ENCODE measurements at regions not wholly inside any gene's neighbourhood (a gene's known extent, or its start where the extent isn't known, plus 50 kb on each side); places are given as distances from the start of the nearest gene placed in this dataset.

DNA sequence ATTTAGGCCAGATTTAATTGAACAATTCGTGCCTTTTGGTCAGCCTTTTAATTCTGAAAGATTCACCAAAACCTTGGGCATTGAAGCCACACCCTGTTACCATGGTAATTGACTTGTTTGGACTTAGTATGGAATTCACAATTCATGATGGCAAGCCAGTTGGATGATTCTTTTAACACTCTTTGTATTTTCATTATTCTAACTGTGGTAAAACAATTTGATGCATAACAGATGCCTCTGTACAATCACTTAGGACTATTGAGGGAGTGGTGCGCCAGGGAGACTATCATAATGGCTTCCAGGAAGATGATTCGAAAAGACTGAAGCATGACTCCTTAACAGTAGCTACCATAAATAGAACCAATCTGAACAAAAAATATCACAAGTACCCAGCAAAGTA is 381.1 kb upstream of the ADAMTS16 start:
- no peaks in the 10 kb centered on the region for H3K36me3 ChIP-seq (ENCODE audit: control insufficient read depth, insufficient read depth, low read length)
- BruUV-seq (replicated peaks) = no TSS peak
- no peak overlapping the region for H3K4me3 Mint-ChIP-seq (ENCODE audit: unreplicated experiment)
- peaks cover 4% of the 10 kb centered on the region for H3K27me3 Mint-ChIP-seq (ENCODE audit: insufficient read depth, unreplicated experiment)
- H3K36me3 Mint-ChIP-seq (ENCODE audit: insufficient read depth, unreplicated experiment) = no peaks in the 10 kb centered on the region
- no peak overlapping the region for H3K4me3 ChIP-seq (ENCODE audit: low read depth, low read length)
- ChIA-PET CTCF (no interaction called here), POLR2A (no interaction called here)
- DNase-seq = no peak
- no peaks in the 10 kb centered on the region for H3K4me1 ChIP-seq
- H3K9me3 Mint-ChIP-seq (ENCODE audit: unreplicated experiment) = no peaks in the 10 kb centered on the region
- no peak overlapping the region for H3K27ac Mint-ChIP-seq (ENCODE audit: unreplicated experiment)
- H3K9me3 ChIP-seq = no peaks in the 10 kb centered on the region
- no peaks in the 10 kb centered on the region for H3K4me1 Mint-ChIP-seq (ENCODE audit: low read depth, unreplicated experiment)
- TF ChIP-seq, protein P1, sequence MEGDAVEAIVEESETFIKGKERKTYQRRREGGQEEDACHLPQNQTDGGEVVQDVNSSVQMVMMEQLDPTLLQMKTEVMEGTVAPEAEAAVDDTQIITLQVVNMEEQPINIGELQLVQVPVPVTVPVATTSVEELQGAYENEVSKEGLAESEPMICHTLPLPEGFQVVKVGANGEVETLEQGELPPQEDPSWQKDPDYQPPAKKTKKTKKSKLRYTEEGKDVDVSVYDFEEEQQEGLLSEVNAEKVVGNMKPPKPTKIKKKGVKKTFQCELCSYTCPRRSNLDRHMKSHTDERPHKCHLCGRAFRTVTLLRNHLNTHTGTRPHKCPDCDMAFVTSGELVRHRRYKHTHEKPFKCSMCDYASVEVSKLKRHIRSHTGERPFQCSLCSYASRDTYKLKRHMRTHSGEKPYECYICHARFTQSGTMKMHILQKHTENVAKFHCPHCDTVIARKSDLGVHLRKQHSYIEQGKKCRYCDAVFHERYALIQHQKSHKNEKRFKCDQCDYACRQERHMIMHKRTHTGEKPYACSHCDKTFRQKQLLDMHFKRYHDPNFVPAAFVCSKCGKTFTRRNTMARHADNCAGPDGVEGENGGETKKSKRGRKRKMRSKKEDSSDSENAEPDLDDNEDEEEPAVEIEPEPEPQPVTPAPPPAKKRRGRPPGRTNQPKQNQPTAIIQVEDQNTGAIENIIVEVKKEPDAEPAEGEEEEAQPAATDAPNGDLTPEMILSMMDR (IDR thresholded peaks at IDR 0.05; ENCODE audit: insufficient read depth in 1 of 2, low read depth in 1 of 2, low read length in 1 of 2, severe bottlenecking in 1 of 2, unreplicated experiment in 1 of 2) = no peak
- intact Hi-C loops (cut with micrococcal nuclease; ENCODE audit: unreplicated experiment) = no loop called here
- H3K27me3 ChIP-seq (replicated peaks; ENCODE audit: control insufficient read depth, insufficient read depth, low read length) = no peaks in the 10 kb centered on the region

DNA sequence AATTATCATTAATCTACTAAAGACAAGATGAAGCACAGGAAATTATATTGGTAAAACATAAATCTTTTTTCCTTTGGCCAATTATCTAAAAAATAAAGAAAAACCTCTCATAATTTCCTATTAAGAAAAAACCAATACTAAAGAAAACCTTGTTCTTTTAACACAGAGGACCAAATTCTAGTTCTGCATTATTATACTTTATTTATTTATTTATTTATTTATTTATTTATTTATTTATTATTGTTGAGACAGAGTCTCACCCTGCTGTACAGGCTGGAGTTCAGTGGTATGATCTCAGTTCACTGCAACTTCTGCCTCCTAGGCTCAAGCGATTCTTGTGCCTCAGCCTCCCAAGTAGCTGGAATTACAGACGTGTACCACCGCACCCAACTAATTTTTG is 377.8 kb upstream of the ADAMTS16 start:
- no peak for DNase-seq
- H3K27me3 Mint-ChIP-seq (ENCODE audit: insufficient read depth, unreplicated experiment) = no peaks in the 10 kb centered on the region
- Histone ChIP-seq H3K27me3 (replicated peaks; ENCODE audit: control insufficient read depth, insufficient read depth, low read length) (no peaks in the 10 kb centered on the region), H3K4me3 (ENCODE audit: low read depth, low read length) (no peak overlapping the region), H3K4me1 (no peaks in the 10 kb centered on the region), H3K36me3 (ENCODE audit: control insufficient read depth, insufficient read depth, low read length) (no peaks in the 10 kb centered on the region), H3K9me3 (no peaks in the 10 kb centered on the region)
- H3K9me3 Mint-ChIP-seq (ENCODE audit: unreplicated experiment) = no peaks in the 10 kb centered on the region
- H3K27ac Mint-ChIP-seq (ENCODE audit: unreplicated experiment) = no peak overlapping the region
- no peaks in the 10 kb centered on the region for H3K4me1 Mint-ChIP-seq (ENCODE audit: low read depth, unreplicated experiment)
- H3K36me3 Mint-ChIP-seq (ENCODE audit: insufficient read depth, unreplicated experiment) = no peaks in the 10 kb centered on the region
- intact Hi-C loops (cut with micrococcal nuclease; ENCODE audit: unreplicated experiment) = no loop called here
- POLR2A ChIA-PET = no interaction called here
- CTCF ChIA-PET = no interaction called here
- TF ChIP-seq, protein P1 (IDR thresholded peaks at IDR 0.05; ENCODE audit: insufficient read depth in 1 of 2, low read depth in 1 of 2, low read length in 1 of 2, severe bottlenecking in 1 of 2, unreplicated experiment in 1 of 2) = no peak
- BruUV-seq (replicated peaks) = no TSS peak
- H3K4me3 Mint-ChIP-seq (ENCODE audit: unreplicated experiment) = no peak overlapping the region

DNA sequence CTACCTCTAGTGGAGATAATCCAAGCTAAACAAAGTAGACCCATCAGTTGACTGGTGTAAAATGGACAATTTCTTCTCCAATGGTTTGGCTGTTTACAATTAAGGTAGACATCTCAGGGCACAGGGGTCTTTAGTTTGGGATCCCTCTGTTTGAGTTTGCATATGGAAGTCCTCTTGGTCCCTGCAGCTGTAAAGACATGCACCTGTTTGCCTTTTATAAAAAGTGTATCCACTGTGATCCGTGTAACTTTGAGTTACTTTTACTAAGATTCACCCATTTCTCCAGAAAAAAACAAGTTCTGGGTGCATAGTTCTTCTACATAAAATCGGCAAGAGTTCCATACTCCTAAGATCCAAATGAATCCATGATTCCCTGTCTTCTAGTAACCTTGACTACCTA is 374.7 kb upstream of the ADAMTS16 start:
- no peaks in the 10 kb centered on the region for H3K27me3 Mint-ChIP-seq (ENCODE audit: insufficient read depth, unreplicated experiment)
- no peaks in the 10 kb centered on the region for H3K27me3 ChIP-seq (replicated peaks; ENCODE audit: control insufficient read depth, insufficient read depth, low read length)
- DNase-seq = no peak
- H3K27ac Mint-ChIP-seq (ENCODE audit: unreplicated experiment) = no peak overlapping the region
- TF ChIP-seq, protein P1 (IDR thresholded peaks at IDR 0.05; ENCODE audit: insufficient read depth in 1 of 2, low read depth in 1 of 2, low read length in 1 of 2, severe bottlenecking in 1 of 2, unreplicated experiment in 1 of 2) = no peak
- H3K4me1 ChIP-seq = no peaks in the 10 kb centered on the region
- intact Hi-C loops (cut with micrococcal nuclease; ENCODE audit: unreplicated experiment) = no loop called here
- ChIA-PET POLR2A (no interaction called here), CTCF (no interaction called here)
- H3K4me3 ChIP-seq (ENCODE audit: low read depth, low read length) = no peak overlapping the region
- no peaks in the 10 kb centered on the region for H3K9me3 ChIP-seq
- no TSS peak for BruUV-seq (replicated peaks)
- H3K4me3 Mint-ChIP-seq (ENCODE audit: unreplicated experiment) = no peak overlapping the region
- H3K36me3 ChIP-seq (ENCODE audit: control insufficient read depth, insufficient read depth, low read length) = no peaks in the 10 kb centered on the region
- no peaks in the 10 kb centered on the region for H3K36me3 Mint-ChIP-seq (ENCODE audit: insufficient read depth, unreplicated experiment)
- H3K4me1 Mint-ChIP-seq (ENCODE audit: low read depth, unreplicated experiment) = no peaks in the 10 kb centered on the region
- no peaks in the 10 kb centered on the region for H3K9me3 Mint-ChIP-seq (ENCODE audit: unreplicated experiment)

Data from Caco-2 (cell line).